ENCODE measurements at regions not wholly inside any gene's neighbourhood (a gene's known extent, or its start where the extent isn't known, plus 50 kb on each side); places are given as distances from the start of the nearest gene placed in this dataset.

- Histone ChIP-seq H3K4me1 (peaks cover 7% of the 10 kb centered on the region), H3K9me3 (no peaks in the 10 kb centered on the region), H3K27ac (no peak overlapping the region), H3K36me3 (ENCODE audit: low read depth, missing control alignments) (no peaks in the 10 kb centered on the region), H3K27me3 (no peaks in the 10 kb centered on the region), H3K4me3 (no peak overlapping the region)
- no peak for DNase-seq
- TF ChIP-seq CTCF (IDR thresholded peaks at IDR 0.05) (peak in 2 of 3 experiments; percentile 27 to 46), POLR2A (IDR thresholded peaks at IDR 0.05) (no peak)
- intact Hi-C loops (cut with DNase I; ENCODE audit: low total_unique reads) = no loop called here
- WGBS, 2 donors = 6 to 31% methylated on average over 1 of the region's 1 CpG
Measured at GRCh38 chr5:8340739-8341344, 471.9 kb downstream of the MTRR start.

- peaks cover 7% of the 10 kb centered on the region for H3K4me1 ChIP-seq
- intact Hi-C loops (cut with DNase I; ENCODE audit: low total_unique reads) = no loop called here
- H3K27me3 ChIP-seq = no peaks in the 10 kb centered on the region
- no peaks in the 10 kb centered on the region for H3K9me3 ChIP-seq
- H3K4me3 ChIP-seq = no peak overlapping the region
- 53 to 58% methylated on average over 4 of the region's 4 CpGs for WGBS, 2 donors
- no peaks in the 10 kb centered on the region for H3K36me3 ChIP-seq (ENCODE audit: low read depth, missing control alignments)
- TF ChIP-seq CTCF (IDR thresholded peaks at IDR 0.05) (no peak), POLR2A (IDR thresholded peaks at IDR 0.05) (no peak)
- H3K27ac ChIP-seq = no peak overlapping the region
- DNase-seq = no peak
Measured at GRCh38 chr5:8341406-8341805, 472.5 kb downstream of the MTRR start.

GRCh38 chr5:8347984-8348383 lies 479.0 kb downstream of the MTRR start:
- Histone ChIP-seq H3K36me3 (ENCODE audit: low read depth, missing control alignments) (no peaks in the 10 kb centered on the region), H3K4me3 (no peak overlapping the region), H3K27ac (no peak overlapping the region), H3K27me3 (no peaks in the 10 kb centered on the region), H3K9me3 (no peaks in the 10 kb centered on the region), H3K4me1 (no peaks in the 10 kb centered on the region)
- no peak for TF ChIP-seq POLR2A (IDR thresholded peaks at IDR 0.05)
- no peak for TF ChIP-seq CTCF (IDR thresholded peaks at IDR 0.05)
- intact Hi-C loops (cut with DNase I; ENCODE audit: low total_unique reads) = no loop called here
- DNase-seq = no peak
- WGBS, 2 donors = 69 to 76% methylated on average over 1 of the region's 1 CpG

GRCh38 chr5:8349855-8350254 lies 480.9 kb downstream of the MTRR start:
- H3K4me3 ChIP-seq = no peak overlapping the region
- WGBS, 2 donors = 50 to 60% methylated on average over 1 of the region's 1 CpG
- intact Hi-C loops (cut with DNase I; ENCODE audit: low total_unique reads) = no loop called here
- no peak for TF ChIP-seq CTCF (IDR thresholded peaks at IDR 0.05)
- TF ChIP-seq POLR2A (IDR thresholded peaks at IDR 0.05) = no peak
- no peak for DNase-seq
- H3K9me3 ChIP-seq = no peaks in the 10 kb centered on the region
- H3K36me3 ChIP-seq (ENCODE audit: low read depth, missing control alignments) = no peaks in the 10 kb centered on the region
- H3K27ac ChIP-seq = no peak overlapping the region
- H3K4me1 ChIP-seq = no peaks in the 10 kb centered on the region
- H3K27me3 ChIP-seq = no peaks in the 10 kb centered on the region

GRCh38 chr5:8350644-8351339 lies 481.8 kb downstream of the MTRR start:
- DNase-seq = peak; percentile 50
- 55 to 61% methylated on average over 6 of the region's 6 CpGs for WGBS, 2 donors
- Histone ChIP-seq H3K36me3 (ENCODE audit: low read depth, missing control alignments) (no peaks in the 10 kb centered on the region), H3K4me3 (no peak overlapping the region), H3K9me3 (no peaks in the 10 kb centered on the region), H3K27me3 (no peaks in the 10 kb centered on the region), H3K27ac (no peak overlapping the region), H3K4me1 (no peaks in the 10 kb centered on the region)
- no peak for TF ChIP-seq CTCF (IDR thresholded peaks at IDR 0.05)
- no peak for TF ChIP-seq POLR2A (IDR thresholded peaks at IDR 0.05)
- intact Hi-C loops (cut with DNase I; ENCODE audit: low total_unique reads) = no loop called here
